Spleen (tissue), 11 donors: ENCODE measurements at regions not wholly inside any gene's neighbourhood (a gene's known extent, or its start where the extent isn't known, plus 50 kb on each side); places are given as distances from the start of the nearest gene placed in this dataset.
"Not testable (repeated sequence)": the region's sequence is repeated elsewhere in the genome, so short reads cannot be mapped to it uniquely, and the experiment has no call there.

Source experiments
- DNase-seq: peaks from one replicate; pipeline ENCODE4 v3.0.0-alpha.2; 2020
- H3K27ac ChIP-seq, 8 donors: fragments of 200-600 bp; sonication (generic) in 7 of 8; 1 replicate in 4 of 8; 2 replicates in 4 of 8; pipeline versions ENCODE4 v1.5.0 to v1.8.0; 2016 to 2021; ENCODE audit warnings: inconsistent platforms in 4 of 8, mild to moderate bottlenecking in 4 of 8, moderate library complexity in 1 of 8
- H3K27me3 ChIP-seq, 7 donors: fragments of 200-600 bp; sonication (generic) in 6 of 7; replicated peaks in 1 of 7; 1 replicate in 4 of 7; 2 replicates in 3 of 7; pipeline versions ENCODE4 v1.5.0 to v1.8.0; 2016 to 2021; ENCODE audit warnings: inconsistent platforms in 3 of 7, mild to moderate bottlenecking in 1 of 7
- H3K36me3 ChIP-seq, 6 donors: fragments of 200-600 bp; sonication (generic) in 5 of 6; 1 replicate in 4 of 6; 2 replicates in 2 of 6; pipeline versions ENCODE4 v1.5.0 to v1.8.0; 2016 to 2021; ENCODE audit warnings: inconsistent platforms in 2 of 6
- H3K4me1 ChIP-seq, 6 donors: fragments of 200-600 bp; sonication (generic) in 5 of 6; 1 replicate in 3 of 6; 2 replicates in 3 of 6; pipeline versions ENCODE4 v1.5.0 to v1.8.0; 2016 to 2021; ENCODE audit warnings: inconsistent platforms in 3 of 6
- H3K4me3 ChIP-seq, 8 donors: fragments of 200-600 bp; sonication (generic) in 7 of 8; 1 replicate in 4 of 8; 2 replicates in 4 of 8; pipeline versions ENCODE4 v1.5.0 to v1.8.0; 2016 to 2021; ENCODE audit warnings: inconsistent platforms in 4 of 8, mild to moderate bottlenecking in 4 of 8, moderate library complexity in 2 of 8
- H3K9me3 ChIP-seq, 8 donors: fragments of 200-600 bp; sonication (generic) in 7 of 8; 1 replicate in 4 of 8; 2 replicates in 4 of 8; pipeline versions ENCODE4 v1.5.0 to v1.8.0; 2016 to 2021; ENCODE audit warnings: inconsistent platforms in 4 of 8
- POLR2A ChIP-seq, 3 donors: fragments of 450-650 bp; IDR thresholded peaks; one replicate each; pipeline ENCODE4 v1.5.1; 2017; ENCODE audit warnings: antibody characterized with exemption in 3 of 3, mild to moderate bottlenecking in 1 of 3
- POLR2AphosphoS5 ChIP-seq, 3 donors: sonication (generic); formaldehyde crosslinking; IDR thresholded peaks; one replicate each; pipeline ENCODE4 v1.5.1; 2017; ENCODE audit warnings: antibody characterized with exemption in 3 of 3
- whole genome bisulfite sequencing, 5 donors: extraction: QIAGEN DNeasy Blood & Tissue Kit in 3 of 5; methylation state at CpG; one replicate each; pipeline versions ENCODE4 v1.1.5 to v1.1.7; 2013 to 2018; 5-methylcytosine and 5-hydroxymethylcytosine counted together
- intact Hi-C: fragments of 100-400 bp; cut with DNase I; formaldehyde crosslinking; loops from one replicate; pipeline ENCODE4 v1.15.0; 2023; ENCODE audit warnings: low total_unique reads
- TF ChIP-seq, protein P1 (sequence below), 11 experiments: fragments of 200-600 bp in 7 of 11; fragments of 450-650 bp in 4 of 11; sonication (generic) in 4 of 11; IDR thresholded peaks in 8 of 11; conservative IDR thresholded peaks in 3 of 11; 1 replicate in 7 of 11; 2 replicates in 4 of 11; pipeline versions ENCODE4 v1.4.0 to v1.8.0; 2016 to 2021; ENCODE audit warnings: antibody characterized with exemption in 11 of 11, inconsistent platforms in 4 of 11, mild to moderate bottlenecking in 1 of 11
- donor health status: healthy with polysubstance abuse.
- donor health status: DM: no; HTN: no; CAD: no; lungs with moderate emphysema.
- donor health status: DM: no; HTN: no; CAD: no.
- donor health status: Bipolar disorder and iron deficiency.
- donor health status: healthy.
- donor health status: DM: no; HTN: no; CAD: no.
- donor health status: DM: yes; HTN: yes; CAD: no.

DNA sequence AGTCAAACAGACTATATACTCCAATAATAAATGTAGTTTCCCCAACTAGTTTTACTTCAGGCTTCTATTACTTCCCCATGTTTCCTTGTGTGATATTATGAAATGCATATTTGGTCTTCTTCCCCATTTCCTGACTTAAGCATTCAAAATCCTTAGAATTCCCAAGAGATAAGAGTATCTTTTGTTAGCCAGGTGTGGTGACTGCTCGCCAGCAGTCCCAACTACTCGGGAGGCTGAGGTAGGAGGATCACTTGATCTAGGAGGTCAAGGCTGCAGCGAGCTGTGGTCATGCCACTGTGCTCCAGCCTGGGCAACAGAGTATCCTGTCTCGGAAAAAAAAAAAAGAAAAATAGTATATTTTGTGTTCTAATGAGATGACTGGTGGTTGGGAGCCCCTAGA lies 72.7 kb upstream of the UBE2E2 start:
- Histone ChIP-seq H3K27ac (no peak overlapping the region), H3K4me3 (no peak overlapping the region), H3K36me3 (no peaks in the 10 kb centered on the region), H3K9me3 (no peaks in the 10 kb centered on the region), H3K4me1 (no peaks in the 10 kb centered on the region), H3K27me3 (no peaks in the 10 kb centered on the region)
- 87 to 93% (median 88%) methylated on average over 4 of the region's 4 CpGs for WGBS, 5 donors
- intact Hi-C loops = no loop called here
- TF ChIP-seq POLR2AphosphoS5 (IDR thresholded peaks at IDR 0.05) (no peak), POLR2A (IDR thresholded peaks at IDR 0.05) (no peak)
- TF ChIP-seq, protein P1, sequence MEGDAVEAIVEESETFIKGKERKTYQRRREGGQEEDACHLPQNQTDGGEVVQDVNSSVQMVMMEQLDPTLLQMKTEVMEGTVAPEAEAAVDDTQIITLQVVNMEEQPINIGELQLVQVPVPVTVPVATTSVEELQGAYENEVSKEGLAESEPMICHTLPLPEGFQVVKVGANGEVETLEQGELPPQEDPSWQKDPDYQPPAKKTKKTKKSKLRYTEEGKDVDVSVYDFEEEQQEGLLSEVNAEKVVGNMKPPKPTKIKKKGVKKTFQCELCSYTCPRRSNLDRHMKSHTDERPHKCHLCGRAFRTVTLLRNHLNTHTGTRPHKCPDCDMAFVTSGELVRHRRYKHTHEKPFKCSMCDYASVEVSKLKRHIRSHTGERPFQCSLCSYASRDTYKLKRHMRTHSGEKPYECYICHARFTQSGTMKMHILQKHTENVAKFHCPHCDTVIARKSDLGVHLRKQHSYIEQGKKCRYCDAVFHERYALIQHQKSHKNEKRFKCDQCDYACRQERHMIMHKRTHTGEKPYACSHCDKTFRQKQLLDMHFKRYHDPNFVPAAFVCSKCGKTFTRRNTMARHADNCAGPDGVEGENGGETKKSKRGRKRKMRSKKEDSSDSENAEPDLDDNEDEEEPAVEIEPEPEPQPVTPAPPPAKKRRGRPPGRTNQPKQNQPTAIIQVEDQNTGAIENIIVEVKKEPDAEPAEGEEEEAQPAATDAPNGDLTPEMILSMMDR (IDR thresholded peaks at IDR 0.05 in 8 of 11, conservative IDR thresholded peaks at IDR 0.05 in 3 of 11) = no peak
- DNase-seq = no peak

DNA sequence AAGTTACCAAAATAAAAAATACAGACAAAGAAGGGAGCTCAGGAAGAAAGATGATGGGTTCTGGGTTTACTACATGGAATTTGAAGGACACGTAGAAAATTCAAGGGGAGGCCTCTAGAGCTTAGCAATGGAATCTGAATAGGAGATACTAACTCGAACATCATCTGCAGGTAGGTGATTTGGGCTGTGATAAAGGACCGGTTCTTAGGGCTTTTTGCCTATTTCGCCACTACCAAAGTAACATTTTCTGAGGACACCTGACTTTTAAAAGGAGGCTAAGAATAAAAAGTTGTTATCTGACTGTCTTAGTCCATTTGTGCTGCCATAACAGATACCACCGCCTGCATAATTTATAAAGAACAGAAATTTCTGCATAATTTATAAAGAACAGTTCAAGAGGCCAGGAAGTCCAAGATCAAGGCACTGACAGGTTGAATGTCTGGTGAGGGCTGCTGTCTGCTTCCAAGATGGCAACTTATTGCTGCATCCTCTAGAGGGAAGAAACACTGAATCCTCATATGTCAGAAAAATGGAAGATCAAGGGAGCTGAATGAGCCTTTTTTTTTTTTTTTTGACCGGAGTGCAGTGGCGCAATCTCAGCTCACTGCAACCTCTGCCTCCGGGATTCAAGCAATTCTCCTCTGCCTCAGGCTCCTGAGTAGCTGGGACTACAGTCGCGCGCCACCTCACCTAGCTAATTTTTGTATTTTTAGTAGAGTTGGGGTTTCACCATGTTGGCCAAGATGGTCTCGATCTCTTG lies 67.9 kb upstream of the UBE2E2 start:
- WGBS, 5 donors = 86 to 95% (median 89%) methylated on average over 12 of the region's 12 CpGs
- Histone ChIP-seq H3K4me3 (no peak overlapping the region), H3K27ac (no peak overlapping the region), H3K36me3 (no peaks in the 10 kb centered on the region), H3K27me3 (no peaks in the 10 kb centered on the region), H3K9me3 (peaks cover 0 to 9% (median 0%) of the 10 kb centered on the region in 8 donors), H3K4me1 (no peaks in the 10 kb centered on the region)
- DNase-seq = no peak
- TF ChIP-seq POLR2AphosphoS5 (IDR thresholded peaks at IDR 0.05) = no peak
- TF ChIP-seq, protein P1 (IDR thresholded peaks at IDR 0.05 in 8 of 11, conservative IDR thresholded peaks at IDR 0.05 in 3 of 11) = no peak
- TF ChIP-seq POLR2A (IDR thresholded peaks at IDR 0.05) = no peak
- intact Hi-C loops = no loop called here

DNA sequence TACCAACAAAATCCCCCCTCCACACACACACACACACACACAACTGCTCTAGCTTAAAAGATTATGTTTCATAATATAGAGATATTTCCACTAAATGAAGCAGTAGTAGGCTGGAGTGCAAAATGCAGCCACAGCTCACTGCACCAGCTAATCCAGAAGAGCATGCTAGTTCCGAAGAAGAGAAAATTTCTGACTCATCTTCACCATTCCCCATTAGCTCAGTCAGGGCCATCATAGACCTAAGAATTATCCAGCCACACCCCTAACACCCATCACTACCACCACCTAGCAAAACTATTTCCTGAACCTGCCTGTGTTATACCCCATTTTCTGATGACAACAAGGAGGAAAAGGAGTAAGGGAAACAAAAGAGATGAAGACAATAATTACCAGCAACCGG lies 67.1 kb upstream of the UBE2E2 start:
- intact Hi-C loops = no loop called here
- 84 to 92% (median 89%) methylated on average over 2 of the region's 2 CpGs for WGBS, 5 donors
- TF ChIP-seq POLR2AphosphoS5 (IDR thresholded peaks at IDR 0.05) = no peak
- TF ChIP-seq, protein P1 (IDR thresholded peaks at IDR 0.05 in 8 of 11, conservative IDR thresholded peaks at IDR 0.05 in 3 of 11) = no peak
- TF ChIP-seq POLR2A (IDR thresholded peaks at IDR 0.05) = no peak
- Histone ChIP-seq H3K9me3 (peaks cover 0 to 9% (median 0%) of the 10 kb centered on the region in 8 donors), H3K36me3 (no peaks in the 10 kb centered on the region), H3K4me1 (no peaks in the 10 kb centered on the region), H3K27ac (no peak overlapping the region), H3K4me3 (no peak overlapping the region), H3K27me3 (no peaks in the 10 kb centered on the region)
- DNase-seq = no peak

DNA sequence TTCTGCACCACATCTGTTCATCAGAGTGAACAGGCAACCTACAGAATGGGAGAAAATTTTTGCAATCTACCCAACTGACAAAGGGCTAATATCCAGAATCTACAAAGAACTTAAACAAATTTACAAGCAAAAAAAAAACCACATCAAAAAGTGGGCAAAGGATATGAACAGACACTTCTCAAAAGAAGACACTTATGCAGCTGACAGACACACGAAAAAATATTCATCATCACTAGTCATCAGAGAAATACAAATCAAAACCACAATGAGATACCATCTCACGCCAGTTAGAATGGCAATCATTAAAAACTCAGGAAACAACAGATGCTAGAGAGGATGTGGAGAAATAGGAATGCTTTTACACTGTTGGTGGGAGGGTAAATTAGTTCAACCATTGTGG lies 59.1 kb upstream of the UBE2E2 start:
- DNase-seq, H3K4me3 ChIP-seq, H3K27ac ChIP-seq, H3K4me1 ChIP-seq, intact Hi-C loops, H3K9me3 ChIP-seq, H3K27me3 ChIP-seq, H3K36me3 ChIP-seq: not testable (repeated sequence)
- 15 to 30% (median 23%) methylated on average over 2 of the region's 2 CpGs for WGBS, 5 donors
